CD14-positive monocyte (primary cell): ENCODE measurements at regions not wholly inside any gene's neighbourhood (a gene's known extent, or its start where the extent isn't known, plus 50 kb on each side); places are given as distances from the start of the nearest gene placed in this dataset.

Experiments
- DNase-seq, 3 donors: peaks; one replicate each; pipeline ENCODE4 v3.0.0-alpha.2; 2011 to 2022
- H2AFZ ChIP-seq: 2 replicates; pipeline ENCODE4 v1.6.0; 2012; ENCODE audit warnings: mild to moderate bottlenecking, low read depth, low read length, inconsistent platforms; ENCODE audit not compliant: insufficient read depth, poor library complexity, severe bottlenecking
- H3K27ac ChIP-seq, 2 donors: 1 replicate in 1 of 2; 2 replicates in 1 of 2; pipeline ENCODE4 v1.5.1; 2012 to 2013; ENCODE audit warnings: low read length in 2 of 2, control low read depth in 1 of 2, inconsistent platforms in 1 of 2, low read depth in 1 of 2, mild to moderate bottlenecking in 1 of 2
- H3K27me3 ChIP-seq, 2 donors: one replicate each; pipeline versions ENCODE4 v1.6.0 to v1.6.1; 2011 to 2013; ENCODE audit warnings: low read length in 2 of 2; ENCODE audit not compliant: control insufficient read depth in 2 of 2, insufficient read depth in 2 of 2
- H3K36me3 ChIP-seq, 2 donors: replicated peaks in 1 of 2; 1 replicate in 1 of 2; 2 replicates in 1 of 2; pipeline versions ENCODE4 v1.5.1 to v1.6.1; 2012 to 2013; ENCODE audit warnings: low read length in 2 of 2, control low read depth in 1 of 2, inconsistent platforms in 1 of 2, mild to moderate bottlenecking in 1 of 2; ENCODE audit not compliant: insufficient read depth in 2 of 2, control insufficient read depth in 1 of 2
- H3K4me1 ChIP-seq, 2 donors: 1 replicate in 1 of 2; 2 replicates in 1 of 2; pipeline versions ENCODE4 v1.5.1 to v1.6.1; 2012 to 2013; ENCODE audit warnings: low read length in 2 of 2, control low read depth in 1 of 2, inconsistent platforms in 1 of 2, mild to moderate bottlenecking in 1 of 2, moderate library complexity in 1 of 2; ENCODE audit not compliant: insufficient read depth in 2 of 2, control insufficient read depth in 1 of 2
- H3K4me2 ChIP-seq: replicated peaks from 2 replicates; pipeline ENCODE3; 2012; ENCODE audit warnings: low read length, moderate library complexity, mild to moderate bottlenecking; ENCODE audit not compliant: poor library complexity, severe bottlenecking; ENCODE audit errors: extremely low read depth
- H3K4me3 ChIP-seq, 3 experiments: fragments of 200-600 bp in 1 of 3; sonication (generic) in 1 of 3; replicated peaks in 1 of 3; 1 replicate in 2 of 3; 2 replicates in 1 of 3; pipeline ENCODE4 v1.5.1; 2011 to 2013; ENCODE audit warnings: low read length in 3 of 3, mild to moderate bottlenecking in 3 of 3, control low read depth in 2 of 3, low read depth in 2 of 3, inconsistent platforms in 1 of 3, moderate library complexity in 1 of 3
- H3K79me2 ChIP-seq: 2 replicates; pipeline ENCODE4 v1.6.0; 2012; ENCODE audit warnings: mild to moderate bottlenecking, control low read depth, inconsistent platforms, low read length, moderate library complexity; ENCODE audit not compliant: insufficient read depth
- H3K9ac ChIP-seq: 2 replicates; pipeline ENCODE4 v1.6.0; 2017; ENCODE audit warnings: low read length, mild to moderate bottlenecking; ENCODE audit not compliant: insufficient read depth, poor library complexity, severe bottlenecking
- H3K9me3 ChIP-seq, 2 donors: replicated peaks in 1 of 2; 1 replicate in 1 of 2; 2 replicates in 1 of 2; pipeline versions ENCODE4 v1.5.1 to v1.6.1; 2012 to 2013; ENCODE audit warnings: low read length in 2 of 2, control low read depth in 1 of 2; ENCODE audit not compliant: control insufficient read depth in 1 of 2, insufficient read depth in 1 of 2
- H4K20me1 ChIP-seq: 2 replicates; pipeline ENCODE4 v1.6.0; 2012; ENCODE audit warnings: mild to moderate bottlenecking, low read length, control low read depth, moderate library complexity; ENCODE audit not compliant: insufficient read depth
- H3K27ac Mint-ChIP-seq, 7 donors: one replicate each; pipeline ENCODE4 v1.8.0; 2020; ENCODE audit warnings: mild to moderate bottlenecking in 7 of 7, mixed read lengths in 7 of 7, moderate library complexity in 6 of 7, inconsistent platforms in 2 of 7
- H3K27me3 Mint-ChIP-seq, 3 donors: one replicate each; pipeline ENCODE4 v1.8.0; 2021 to 2022; ENCODE audit warnings: low read depth in 3 of 3, mild to moderate bottlenecking in 3 of 3, mixed read lengths in 3 of 3, moderate library complexity in 3 of 3, inconsistent platforms in 1 of 3
- H3K36me3 Mint-ChIP-seq, 2 donors: one replicate each; pipeline ENCODE4 v1.8.0; 2020; ENCODE audit warnings: mixed read lengths in 2 of 2, inconsistent platforms in 1 of 2, mild to moderate bottlenecking in 1 of 2
- H3K4me1 Mint-ChIP-seq: one replicate; pipeline ENCODE4 v1.8.0; 2020; ENCODE audit warnings: mild to moderate bottlenecking, mixed read lengths
- H3K4me3 Mint-ChIP-seq, 2 donors: one replicate each; pipeline ENCODE4 v1.8.0; 2020; ENCODE audit warnings: mild to moderate bottlenecking in 2 of 2, mixed read lengths in 2 of 2, moderate library complexity in 1 of 2
- H3K9me3 Mint-ChIP-seq, 7 donors: one replicate each; pipeline ENCODE4 v1.8.0; 2020 to 2022; ENCODE audit warnings: mixed read lengths in 7 of 7, mild to moderate bottlenecking in 6 of 7, moderate library complexity in 6 of 7, inconsistent platforms in 2 of 7
- CTCF ChIP-seq: fragments of 200-600 bp; IDR thresholded peaks from one replicate; pipeline ENCODE4 v1.8.0; 2022; ENCODE audit warnings: antibody characterized with exemption, mild to moderate bottlenecking
- WGBS: methylation state at CpG from one replicate; pipeline ENCODE4 v1.1.5; 2013; ENCODE audit warnings: missing lambda C conversion rate; ENCODE audit not compliant: insufficient coverage; 5-methylcytosine and 5-hydroxymethylcytosine counted together
- intact Hi-C, 2 donors: fragments of 100-400 bp; cut with micrococcal nuclease; formaldehyde crosslinking; loops; one replicate each; pipeline versions ENCODE4 v1.15.0 to v1.15.1; 2023

- no peak for TF ChIP-seq CTCF
- H3K4me2 ChIP-seq: no peak overlapping the region
- no peaks in the 10 kb centered on the region for H3K36me3 ChIP-seq
- Mint-ChIP-seq H3K27ac (no peak overlapping the region), H3K4me1 (no peaks in the 10 kb centered on the region), H3K9me3 (peaks cover 0 to 2% (median 0%) of the 10 kb centered on the region in 7 donors), H3K4me3 (no peak overlapping the region), H3K36me3 (no peaks in the 10 kb centered on the region), H3K27me3 (peaks cover 0 to 2% (median 0%) of the 10 kb centered on the region in 3 donors)
- H3K4me1 ChIP-seq: no peaks in the 10 kb centered on the region
- no peaks in the 10 kb centered on the region for H4K20me1 ChIP-seq
- H3K9me3 ChIP-seq: no peaks in the 10 kb centered on the region
- H3K9ac ChIP-seq: no peak overlapping the region
- H3K4me3 ChIP-seq: no peak overlapping the region
- no peak for DNase-seq
- no peak overlapping the region for H3K27ac ChIP-seq
- H3K27me3 ChIP-seq: no peaks in the 10 kb centered on the region
- WGBS: no CpG with 5 or more reads among the region's 2 CpGs
- intact Hi-C loops: no loop called here
- H3K79me2 ChIP-seq: no peaks in the 10 kb centered on the region
- no peak overlapping the region for H2AFZ ChIP-seq
These were observed 380.6 kb downstream of the ARL4A start for GRCh38 chr7:13068032-13068431.

- intact Hi-C loops: no loop called here
- no peaks in the 10 kb centered on the region for H3K36me3 ChIP-seq
- no peak for DNase-seq
- no peak overlapping the region for H3K27ac ChIP-seq
- H3K4me1 ChIP-seq: no peaks in the 10 kb centered on the region
- no peak overlapping the region for H3K4me2 ChIP-seq
- H4K20me1 ChIP-seq: no peaks in the 10 kb centered on the region
- TF ChIP-seq CTCF: no peak
- no peaks in the 10 kb centered on the region for H3K9me3 ChIP-seq
- no peak overlapping the region for H2AFZ ChIP-seq
- H3K36me3 Mint-ChIP-seq: no peaks in the 10 kb centered on the region
- H3K4me3 Mint-ChIP-seq: no peak overlapping the region
- H3K4me1 Mint-ChIP-seq: no peaks in the 10 kb centered on the region
- no peak overlapping the region for H3K4me3 ChIP-seq
- H3K27me3 ChIP-seq: no peaks in the 10 kb centered on the region
- H3K9me3 Mint-ChIP-seq: peaks cover 0 to 2% (median 0%) of the 10 kb centered on the region in 7 donors
- H3K9ac ChIP-seq: no peak overlapping the region
- no peak overlapping the region for H3K27ac Mint-ChIP-seq
- no peaks in the 10 kb centered on the region for H3K79me2 ChIP-seq
- 100% methylated on average over 1 of the region's 1 CpG for WGBS
- peaks cover 0 to 2% (median 0%) of the 10 kb centered on the region in 3 donors for H3K27me3 Mint-ChIP-seq
These were observed 382.4 kb downstream of the ARL4A start for GRCh38 chr7:13069841-13070240.
